ENCODE measurements at regions not wholly inside any gene's neighbourhood (a gene's known extent, or its start where the extent isn't known, plus 50 kb on each side); places are given as distances from the start of the nearest gene placed in this dataset.

DNA sequence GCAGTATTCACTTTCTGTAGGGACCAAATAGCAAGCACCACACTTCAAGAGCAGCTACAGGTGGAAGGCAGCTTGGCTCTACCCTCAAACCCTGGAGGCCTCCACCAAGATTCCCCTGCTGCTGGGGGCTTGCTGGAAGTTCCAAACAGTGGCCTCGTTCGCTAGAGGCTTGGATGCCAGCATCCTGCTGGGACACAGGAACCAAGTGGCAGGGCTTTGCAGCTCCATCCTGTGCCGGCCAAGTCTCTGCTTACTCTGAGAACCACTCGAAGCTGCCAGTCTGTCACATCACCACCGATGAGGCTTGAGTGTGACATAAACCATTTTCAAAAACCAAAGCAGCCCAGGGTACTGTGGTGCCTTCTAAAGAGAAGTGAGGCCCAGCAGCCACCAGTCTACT is 69.2 kb upstream of the UNC5B start:
- TF ChIP-seq, protein P1, sequence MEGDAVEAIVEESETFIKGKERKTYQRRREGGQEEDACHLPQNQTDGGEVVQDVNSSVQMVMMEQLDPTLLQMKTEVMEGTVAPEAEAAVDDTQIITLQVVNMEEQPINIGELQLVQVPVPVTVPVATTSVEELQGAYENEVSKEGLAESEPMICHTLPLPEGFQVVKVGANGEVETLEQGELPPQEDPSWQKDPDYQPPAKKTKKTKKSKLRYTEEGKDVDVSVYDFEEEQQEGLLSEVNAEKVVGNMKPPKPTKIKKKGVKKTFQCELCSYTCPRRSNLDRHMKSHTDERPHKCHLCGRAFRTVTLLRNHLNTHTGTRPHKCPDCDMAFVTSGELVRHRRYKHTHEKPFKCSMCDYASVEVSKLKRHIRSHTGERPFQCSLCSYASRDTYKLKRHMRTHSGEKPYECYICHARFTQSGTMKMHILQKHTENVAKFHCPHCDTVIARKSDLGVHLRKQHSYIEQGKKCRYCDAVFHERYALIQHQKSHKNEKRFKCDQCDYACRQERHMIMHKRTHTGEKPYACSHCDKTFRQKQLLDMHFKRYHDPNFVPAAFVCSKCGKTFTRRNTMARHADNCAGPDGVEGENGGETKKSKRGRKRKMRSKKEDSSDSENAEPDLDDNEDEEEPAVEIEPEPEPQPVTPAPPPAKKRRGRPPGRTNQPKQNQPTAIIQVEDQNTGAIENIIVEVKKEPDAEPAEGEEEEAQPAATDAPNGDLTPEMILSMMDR (IDR thresholded peaks at IDR 0.05; ENCODE audit: low read length): no peak
- TF ChIP-seq EZH2 (IDR thresholded peaks at IDR 0.05; ENCODE audit: borderline replicate concordance, low read length): no peak
